ENCODE measurements at regions not wholly inside any gene's neighbourhood (a gene's known extent, or its start where the extent isn't known, plus 50 kb on each side); places are given as distances from the start of the nearest gene placed in this dataset.

DNA sequence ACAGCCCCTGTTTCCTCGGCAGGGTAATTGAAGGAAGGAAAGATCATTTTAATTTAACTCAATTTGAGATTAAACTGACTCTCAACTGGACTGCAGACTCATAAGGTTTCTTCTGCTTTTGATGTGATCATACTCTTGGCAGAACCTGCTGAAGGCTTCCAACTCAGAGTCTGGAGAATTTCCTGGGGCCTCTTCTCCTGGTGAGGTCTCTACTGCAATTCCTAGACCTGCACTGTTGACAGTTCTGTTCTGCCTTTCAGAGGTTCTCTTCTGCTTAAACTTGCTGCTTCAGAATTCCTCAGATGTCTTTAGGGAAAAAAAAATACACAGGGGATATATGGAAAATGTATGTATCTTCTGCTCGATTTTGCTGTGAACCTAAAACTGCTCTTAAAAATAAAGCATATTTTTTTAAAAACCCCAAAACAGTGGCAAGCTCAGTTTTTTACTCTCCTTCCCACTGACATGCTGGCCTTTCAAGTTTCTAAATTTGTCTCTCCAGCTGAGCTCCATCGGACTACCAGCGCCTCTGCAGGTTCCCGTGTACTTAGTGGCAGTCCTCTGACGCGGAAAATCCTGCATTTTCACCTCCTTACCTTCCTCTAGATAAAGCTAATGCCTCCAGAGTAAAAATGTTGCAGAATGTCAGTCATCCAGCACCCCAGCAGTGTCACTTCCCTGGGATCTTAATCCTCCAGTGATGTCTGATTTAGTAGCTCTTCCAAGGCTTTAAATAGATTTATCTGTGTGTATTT lies 733.5 kb upstream of the SGCG start:
- Histone ChIP-seq H3K27me3 (ENCODE audit: insufficient read depth, low read depth) (peaks cover 7% of the 10 kb centered on the region; the same call in 1 of the 2 replicates), H3K9me3 (ENCODE audit: insufficient read depth, low read depth) (no peaks in the 10 kb centered on the region), H3K9me2 (ENCODE audit: insufficient read depth) (no peaks in the 10 kb centered on the region), H3K36me3 (ENCODE audit: low read depth) (no peaks in the 10 kb centered on the region), H3F3A (ENCODE audit: insufficient read depth, low read depth) (no peaks in the 10 kb centered on the region), H3K4me3 (no peak overlapping the region), H2AFZ (no peak overlapping the region), H3K4me2 (no peak overlapping the region), H3K79me2 (ENCODE audit: low read depth) (no peaks in the 10 kb centered on the region), H3K27ac (no peak overlapping the region), H4K20me1 (ENCODE audit: insufficient read depth) (no peaks in the 10 kb centered on the region), H3K4me1 (replicated peaks; ENCODE audit: insufficient read depth) (no peaks in the 10 kb centered on the region)
- intact Hi-C loops (cut with micrococcal nuclease; ENCODE audit: unreplicated experiment) = no loop called here
- ChIA-PET POLR2A (ENCODE audit: unreplicated experiment) (no interaction called here), CTCF (no interaction called here)
- no TSS peak for BruUV-seq (replicated peaks)
- TF ChIP-seq CTCF (conservative IDR thresholded peaks at IDR 0.05) (no peak), EZH2 (IDR thresholded peaks at IDR 0.05; ENCODE audit: low read depth) (no peak)
- DNase-seq = no peak

- Histone ChIP-seq H3F3A (ENCODE audit: insufficient read depth, low read depth) (no peaks in the 10 kb centered on the region), H3K4me3 (no peak overlapping the region), H3K9me2 (ENCODE audit: insufficient read depth) (no peaks in the 10 kb centered on the region), H3K79me2 (ENCODE audit: low read depth) (no peaks in the 10 kb centered on the region), H3K27ac (no peak overlapping the region), H4K20me1 (ENCODE audit: insufficient read depth) (no peaks in the 10 kb centered on the region), H3K4me2 (no peak overlapping the region), H3K4me1 (replicated peaks; ENCODE audit: insufficient read depth) (no peaks in the 10 kb centered on the region), H3K36me3 (ENCODE audit: low read depth) (no peaks in the 10 kb centered on the region), H3K9me3 (ENCODE audit: insufficient read depth, low read depth) (no peaks in the 10 kb centered on the region), H2AFZ (no peak overlapping the region), H3K27me3 (ENCODE audit: insufficient read depth, low read depth) (0 out of 2 replicates have a peak, but pooled peaks cover 4% of the 10 kb centered on the region)
- BruUV-seq (replicated peaks) = no TSS peak
- ChIA-PET POLR2A (ENCODE audit: unreplicated experiment) (no interaction called here), CTCF (no interaction called here)
- no peak for DNase-seq
- TF ChIP-seq CTCF (conservative IDR thresholded peaks at IDR 0.05) (no peak), EZH2 (IDR thresholded peaks at IDR 0.05; ENCODE audit: low read depth) (no peak)
- intact Hi-C loops (cut with micrococcal nuclease; ENCODE audit: unreplicated experiment) = no loop called here
Measured at GRCh38 chr13:22449251-22449650, 731.5 kb upstream of the SGCG start.

GRCh38 chr13:22451327-22451741 lies 729.4 kb upstream of the SGCG start:
- Histone ChIP-seq H3K9me2 (ENCODE audit: insufficient read depth) (no peaks in the 10 kb centered on the region), H3K4me2 (no peak overlapping the region), H3K27me3 (ENCODE audit: insufficient read depth, low read depth) (0 out of 2 replicates have a peak, but pooled peaks cover 4% of the 10 kb centered on the region), H2AFZ (no peak overlapping the region), H3K36me3 (ENCODE audit: low read depth) (no peaks in the 10 kb centered on the region), H3K4me3 (no peak overlapping the region), H3K9me3 (ENCODE audit: insufficient read depth, low read depth) (no peaks in the 10 kb centered on the region), H3K4me1 (replicated peaks; ENCODE audit: insufficient read depth) (no peaks in the 10 kb centered on the region), H3K79me2 (ENCODE audit: low read depth) (no peaks in the 10 kb centered on the region), H3K27ac (no peak overlapping the region), H4K20me1 (ENCODE audit: insufficient read depth) (no peaks in the 10 kb centered on the region), H3F3A (ENCODE audit: insufficient read depth, low read depth) (no peaks in the 10 kb centered on the region)
- no peak for DNase-seq
- no TSS peak for BruUV-seq (replicated peaks)
- TF ChIP-seq CTCF (conservative IDR thresholded peaks at IDR 0.05) (no peak), EZH2 (IDR thresholded peaks at IDR 0.05; ENCODE audit: low read depth) (no peak)
- CTCF ChIA-PET = no interaction called here
- intact Hi-C loops (cut with micrococcal nuclease; ENCODE audit: unreplicated experiment) = no loop called here
- POLR2A ChIA-PET (ENCODE audit: unreplicated experiment) = no interaction called here
